ENCODE measurements at regions not wholly inside any gene's neighbourhood (a gene's known extent, or its start where the extent isn't known, plus 50 kb on each side); places are given as distances from the start of the nearest gene placed in this dataset.

GRCh38 chr10:4733150-4733842, 92.7 kb upstream of the AKR1E2 start:
- no peak for DNase-seq (ENCODE audit: low spot score)

DNA sequence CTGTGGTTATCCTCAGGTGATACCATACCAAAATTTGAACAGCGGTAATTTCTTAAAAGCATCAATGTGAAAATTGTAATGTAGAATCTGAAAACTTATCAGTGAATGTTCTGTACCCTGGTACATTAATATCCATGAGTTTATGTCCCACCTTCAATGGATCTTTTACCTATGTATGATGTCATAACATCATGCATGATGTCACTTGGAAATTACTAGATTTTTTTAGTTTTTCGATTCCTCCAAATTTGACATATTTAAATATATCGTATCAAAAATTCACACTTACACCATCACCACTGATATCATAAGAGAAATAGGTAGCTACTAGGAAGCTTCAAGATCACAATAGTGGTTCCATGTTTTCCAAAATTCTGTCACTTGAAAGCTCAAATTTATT, 95.0 kb upstream of the AKR1E2 start:
- DNase-seq (ENCODE audit: low spot score): no peak

GRCh38 chr10:4725917-4726606, 99.9 kb upstream of the AKR1E2 start:
- DNase-seq (ENCODE audit: low spot score): peak; percentile 94

DNA sequence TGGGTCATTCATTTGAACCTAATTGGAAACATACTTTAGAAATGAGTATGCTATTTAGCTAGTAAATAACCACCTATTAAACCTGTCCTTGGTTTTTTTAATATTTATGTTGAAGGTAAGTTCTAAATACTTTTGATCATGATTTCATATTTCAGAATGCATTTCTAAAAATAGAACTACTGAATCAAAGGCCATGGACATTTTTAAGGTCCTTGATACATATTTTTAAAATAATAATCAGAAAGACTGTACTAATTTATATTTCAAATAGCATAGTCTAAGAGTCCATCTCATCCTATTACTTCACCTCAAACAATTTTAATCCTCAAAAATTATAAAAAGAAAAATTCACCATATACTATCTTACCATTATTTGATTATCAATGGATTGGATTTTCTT, 102.1 kb upstream of the AKR1E2 start:
- no peak for DNase-seq (ENCODE audit: low spot score)

- no peak for DNase-seq (ENCODE audit: low spot score)
Observed at GRCh38 chr10:4721999-4722753, 103.8 kb upstream of the AKR1E2 start.

DNA sequence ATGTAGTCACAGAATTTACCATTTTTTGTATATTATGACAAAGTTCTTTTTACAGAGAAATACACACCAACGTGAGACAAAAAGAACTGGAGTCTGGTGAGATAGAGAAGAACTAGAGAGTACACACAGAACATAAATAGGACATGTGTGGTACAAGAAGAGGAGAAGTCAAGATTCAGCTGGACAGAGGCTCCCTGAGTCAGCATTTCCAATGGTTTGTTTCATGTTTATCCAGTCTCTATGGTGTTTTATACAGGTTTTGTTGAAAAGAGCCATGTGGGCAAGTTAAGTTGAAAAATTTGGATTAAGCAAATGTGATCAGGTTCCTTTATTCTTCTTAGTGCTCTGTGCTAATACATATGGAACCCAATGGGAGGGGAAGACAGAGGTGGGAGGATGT, 105.5 kb upstream of the AKR1E2 start:
- no peak for DNase-seq (ENCODE audit: low spot score)

DNA sequence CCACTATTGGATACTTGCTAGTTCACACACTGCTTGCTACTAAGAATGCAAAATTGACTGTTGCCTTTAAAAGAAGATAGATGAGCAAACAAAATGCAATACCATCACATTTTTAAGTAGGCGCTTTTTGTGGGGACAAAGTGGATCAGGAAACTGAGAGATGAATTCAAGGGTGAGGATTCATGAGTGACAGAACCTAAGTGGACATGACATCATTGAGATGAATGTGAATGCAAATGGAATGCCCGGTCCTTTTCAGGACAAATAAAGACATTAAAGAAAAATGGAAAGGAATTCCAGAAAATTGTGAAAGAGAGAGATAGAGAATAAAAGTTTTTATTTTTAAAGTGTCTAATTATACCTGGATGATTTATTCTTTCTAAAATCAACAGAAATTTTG, 106.3 kb upstream of the AKR1E2 start:
- no peak for DNase-seq (ENCODE audit: low spot score)

DNA sequence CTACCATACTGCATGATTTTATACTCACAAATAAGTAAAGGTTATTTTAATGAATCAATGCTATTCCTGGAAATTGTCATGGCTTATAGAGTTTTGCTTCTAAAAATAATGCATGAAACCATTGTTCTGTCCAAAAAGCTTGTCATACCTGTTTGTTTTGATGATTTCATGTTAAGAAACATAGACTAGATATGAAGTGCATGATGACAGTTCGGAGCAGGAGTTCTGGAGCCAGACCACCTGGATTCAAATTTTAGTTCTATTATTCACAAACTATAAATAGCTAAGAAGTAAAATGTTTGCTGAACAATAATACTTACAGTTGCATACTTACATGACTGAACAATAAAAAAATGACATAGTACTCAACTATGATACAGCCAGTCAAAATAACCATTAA, 107.0 kb upstream of the AKR1E2 start:
- no peak for DNase-seq (ENCODE audit: low spot score)

- DNase-seq (ENCODE audit: low spot score): no peak
Observed at GRCh38 chr10:4718544-4718943, 107.5 kb upstream of the AKR1E2 start.

DNA sequence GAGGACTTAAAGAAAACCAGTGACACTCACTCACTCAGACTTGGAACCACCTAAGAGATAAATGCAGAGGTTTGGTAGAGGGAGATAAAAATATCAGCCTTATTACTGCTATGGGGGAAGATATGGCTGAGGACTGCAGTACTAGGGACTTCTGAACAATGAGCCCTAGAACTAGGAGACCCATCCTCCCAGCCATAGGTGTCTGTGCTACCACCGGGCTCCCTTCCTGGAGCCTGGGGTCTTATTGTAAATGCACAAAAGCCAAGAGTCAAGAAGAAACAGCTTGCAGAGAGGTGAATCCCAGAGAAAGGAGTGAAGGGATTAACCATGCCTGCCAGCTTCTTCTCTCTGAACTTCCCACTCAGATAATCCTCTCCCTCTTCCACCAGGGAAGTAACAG, 108.3 kb upstream of the AKR1E2 start:
- DNase-seq (ENCODE audit: low spot score): no peak

DNA sequence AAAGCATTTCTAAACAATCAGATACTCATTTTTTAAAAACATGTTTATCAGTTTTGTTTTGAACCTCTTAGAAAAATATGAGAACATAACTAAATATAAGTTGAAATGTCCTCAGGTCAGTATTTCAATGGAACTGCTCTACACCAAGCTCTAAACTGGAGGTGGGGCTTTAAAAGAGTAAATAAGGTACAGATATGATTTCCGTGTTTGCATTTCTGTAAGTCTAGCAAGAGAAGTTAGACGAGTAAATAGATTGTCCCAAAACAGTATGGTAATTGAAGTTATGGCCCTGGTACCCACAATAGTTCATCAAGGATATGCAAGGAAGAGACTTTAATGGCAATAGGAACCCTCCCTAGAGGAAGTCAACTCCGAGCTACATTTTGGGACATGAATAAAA, 115.1 kb upstream of the AKR1E2 start:
- DNase-seq (ENCODE audit: low spot score): no peak

DNA sequence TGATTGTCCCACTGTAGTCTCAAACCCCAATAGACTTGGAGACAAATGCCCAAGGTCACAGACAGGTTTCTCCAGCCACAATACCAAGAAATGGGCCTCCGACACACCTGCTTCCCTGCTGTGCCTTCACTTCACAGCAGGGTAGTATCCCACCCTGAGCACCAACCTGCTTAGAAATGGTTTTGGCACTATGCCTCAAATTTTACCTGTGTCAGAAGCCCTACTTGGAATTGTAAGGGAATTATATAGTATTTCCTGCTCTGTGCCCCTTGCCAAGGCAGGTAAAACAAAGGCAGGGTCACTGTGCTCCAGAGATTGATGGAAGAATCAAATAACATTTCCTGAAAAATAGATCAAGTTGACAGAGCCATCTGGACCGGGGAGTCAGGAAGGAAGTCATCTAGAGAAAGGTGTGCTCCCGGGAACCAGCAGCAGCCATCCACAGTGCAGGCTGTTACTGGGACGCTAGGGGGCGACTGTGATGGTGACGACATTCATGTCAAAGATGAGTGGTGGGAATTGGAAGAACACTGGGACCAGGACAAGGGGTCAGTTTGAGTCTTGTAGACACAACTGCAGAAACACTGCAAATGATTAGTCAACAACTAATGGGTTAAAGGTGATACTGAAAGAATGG, 117.8 kb upstream of the AKR1E2 start:
- DNase-seq (ENCODE audit: low spot score): no peak

- no peak for DNase-seq (ENCODE audit: low spot score)
Observed at GRCh38 chr10:4707221-4707620, 118.8 kb upstream of the AKR1E2 start.

GRCh38 chr10:4704034-4704545, 121.9 kb upstream of the AKR1E2 start:
- peak; percentile 84 for DNase-seq (ENCODE audit: low spot score)

GRCh38 chr10:4701016-4701415, 125.0 kb upstream of the AKR1E2 start:
- DNase-seq (ENCODE audit: low spot score): no peak

GRCh38 chr10:4699950-4700730, 125.9 kb upstream of the AKR1E2 start:
- DNase-seq (ENCODE audit: low spot score): no peak

GRCh38 chr10:4698075-4698474, 127.9 kb upstream of the AKR1E2 start:
- DNase-seq (ENCODE audit: low spot score): no peak

- no peak for DNase-seq (ENCODE audit: low spot score)
Observed at GRCh38 chr10:4696186-4696585, 129.8 kb upstream of the AKR1E2 start.

DNA sequence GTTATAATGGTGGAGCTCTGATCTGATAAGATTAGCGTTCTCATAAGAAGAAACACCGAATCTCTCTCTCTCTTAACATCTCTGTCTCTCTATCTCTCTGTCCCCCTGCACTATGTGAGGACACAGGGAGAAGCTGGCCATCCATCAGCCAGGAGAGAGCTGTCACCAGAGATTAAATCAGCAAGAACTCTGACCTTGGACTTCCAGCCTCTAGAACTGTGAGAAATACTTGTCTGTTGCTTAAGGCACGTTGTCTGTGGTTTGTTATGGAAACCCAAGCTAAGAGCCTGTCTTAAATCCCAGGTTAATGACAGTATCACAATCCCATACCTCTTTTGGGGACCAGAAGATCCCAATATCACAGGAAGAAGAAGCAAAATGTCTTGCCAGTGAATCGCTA, 132.0 kb upstream of the AKR1E2 start:
- no peak for DNase-seq (ENCODE audit: low spot score)

DNA sequence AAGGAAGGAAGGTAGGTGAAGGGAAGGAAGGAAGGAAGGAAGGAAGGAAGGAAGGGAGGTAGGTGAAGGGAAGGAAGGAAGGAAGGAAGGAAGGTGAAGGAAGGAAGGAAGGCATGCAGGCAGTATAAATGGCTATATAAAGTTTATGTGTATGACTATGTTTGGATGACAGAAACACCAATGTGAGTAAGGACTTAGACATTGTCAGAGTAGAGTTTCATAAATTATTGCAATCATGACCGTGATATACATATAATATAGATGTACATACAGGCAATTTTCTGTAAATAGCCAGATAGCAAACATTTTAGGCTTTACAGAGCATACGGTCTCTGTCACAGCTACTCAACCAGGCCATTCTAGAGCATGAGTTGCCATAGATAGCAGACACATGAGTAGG, 133.8 kb upstream of the AKR1E2 start:
- no peak for DNase-seq (ENCODE audit: low spot score)

GRCh38 chr10:4691776-4692175, 134.2 kb upstream of the AKR1E2 start:
- no peak for DNase-seq (ENCODE audit: low spot score)

GRCh38 chr10:4691301-4691700, 134.7 kb upstream of the AKR1E2 start:
- DNase-seq (ENCODE audit: low spot score): no peak

Measured in RKO (cell line).